ENCODE measurements at regions not wholly inside any gene's neighbourhood (a gene's known extent, or its start where the extent isn't known, plus 50 kb on each side); places are given as distances from the start of the nearest gene placed in this dataset.

DNA sequence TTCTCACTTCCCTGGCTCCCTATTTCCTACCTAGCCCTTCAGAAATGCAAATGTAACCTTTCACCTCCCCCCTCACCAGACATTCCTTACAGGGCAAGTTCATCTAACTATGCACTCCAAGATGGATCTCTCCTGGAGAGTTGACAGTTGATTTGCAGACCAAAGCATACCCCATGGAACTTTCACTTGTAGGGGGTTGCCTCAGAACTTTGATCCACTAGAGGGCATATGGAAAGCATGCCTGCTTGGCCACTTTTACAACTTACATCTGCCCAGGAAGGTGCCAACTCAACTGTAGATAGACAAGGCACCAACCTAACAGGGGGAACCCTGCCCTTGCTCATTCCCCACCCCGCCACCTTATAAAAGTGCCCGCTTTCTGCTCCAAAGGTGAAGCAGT is 187.8 kb downstream of the NXNL2 start (continued):
- TF ChIP-seq PTBP1 (IDR thresholded peaks at IDR 0.05; ENCODE audit: low read depth, low read length, poor library complexity, severe bottlenecking): no peak
- TF ChIP-seq ARNT (IDR thresholded peaks at IDR 0.05): no peak

GRCh38 chr9:88723751-88724150 is 188.8 kb downstream of the NXNL2 start:
- Histone ChIP-seq H3K9ac (ENCODE audit: insufficient read depth, low read depth, low read length) (no peak overlapping the region), H3K27me3 (ENCODE audit: control insufficient read depth in 1 of 2, insufficient read depth in 2 of 2, low read length in 2 of 2) (0 out of 5 replicates have a peak, but pooled peaks cover 0 to 3% of the 10 kb centered on the region in 2 experiments), H3K4me1 (ENCODE audit: insufficient read depth, low read length) (no peaks in the 10 kb centered on the region), H3K4me2 (ENCODE audit: low read depth, low read length) (no peak overlapping the region), H3K9me3 (ENCODE audit: low read length) (no peaks in the 10 kb centered on the region), H3K36me3 (replicated peaks in 1 of 2; ENCODE audit: control insufficient read depth in 1 of 2, insufficient read depth in 2 of 2, low read length in 2 of 2) (no peaks in the 10 kb centered on the region), H3K27ac (ENCODE audit: extremely low read length, insufficient read depth, low read length) (no peak overlapping the region), H2AFZ (ENCODE audit: low read length) (no peak overlapping the region), H3K4me3 (replicated peaks in 1 of 3; ENCODE audit: insufficient read depth in 1 of 3, low read depth in 2 of 3, low read length in 3 of 3) (no peak overlapping the region), H4K20me1 (ENCODE audit: insufficient read depth, low read length) (no peaks in the 10 kb centered on the region), H3K79me2 (ENCODE audit: insufficient read depth, low read length) (no peaks in the 10 kb centered on the region)
- CTCF ChIA-PET (ENCODE audit: low intra/inter-chr PET ratio, low total read pairs): no interaction called here
- TF ChIP-seq SRSF4 (IDR thresholded peaks at IDR 0.05; ENCODE audit: low read depth, low read length, poor library complexity, severe bottlenecking) (no peak), ZNF619 (CRISPR knock-in tag; IDR thresholded peaks at IDR 0.05) (no peak), YEATS4 (CRISPR knock-in tag; IDR thresholded peaks at IDR 0.05; ENCODE audit: borderline replicate concordance) (no peak), ZBTB38 (CRISPR knock-in tag; IDR thresholded peaks at IDR 0.05) (no peak), ZNF724P (CRISPR knock-in tag; IDR thresholded peaks at IDR 0.05; ENCODE audit: borderline replicate concordance) (no peak), PREB (CRISPR knock-in tag; IDR thresholded peaks at IDR 0.05) (no peak)
- in situ Hi-C loops (cut with HindIII; ENCODE audit: extremely low pct_ligation_motif_present, low pct_unique_long_range_greater_than_20kb) (no loop called here), intact Hi-C loops (cut with micrococcal nuclease; ENCODE audit: unreplicated experiment) (no loop called here)
- ATAC-seq (no peak), DNase-seq (ENCODE audit: low spot score) (no peak), FAIRE-seq (no peak)
- BruUV-seq (replicated peaks): no TSS peak
- POLR2A ChIA-PET: no interaction called here
